HG03520 (cell line): ENCODE measurements at regions not wholly inside any gene's neighbourhood (a gene's known extent, or its start where the extent isn't known, plus 50 kb on each side); places are given as distances from the start of the nearest gene placed in this dataset.
"Not testable (repeated sequence)": the region's sequence is repeated elsewhere in the genome, so short reads cannot be mapped to it uniquely, and the experiment has no call there.

Experiments
- ATAC-seq: cut with Tn5 transposase; IDR thresholded peaks from one replicate; pipeline ENCODE4 v1.9.1; 2021; ENCODE audit warnings: mild to moderate bottlenecking, moderate library complexity; ENCODE audit not compliant: unreplicated experiment

GRCh38 chr13:87736849-87737385, 65.7 kb downstream of the SLITRK5 start:
- no peak for ATAC-seq

GRCh38 chr13:87754097-87754496, 82.9 kb downstream of the SLITRK5 start:
- no peak for ATAC-seq

GRCh38 chr13:87769445-87769844, 98.3 kb downstream of the SLITRK5 start:
- no peak for ATAC-seq

GRCh38 chr13:87777387-87777786, 106.2 kb downstream of the SLITRK5 start:
- no peak for ATAC-seq

GRCh38 chr13:87778128-87778527, 107.0 kb downstream of the SLITRK5 start:
- ATAC-seq = no peak

- no peak for ATAC-seq
These were observed 108.3 kb downstream of the SLITRK5 start for GRCh38 chr13:87779426-87779825.

- ATAC-seq = no peak
These were observed 112.2 kb downstream of the SLITRK5 start for GRCh38 chr13:87783366-87783765.

- ATAC-seq = no peak
These were observed 117.2 kb downstream of the SLITRK5 start for GRCh38 chr13:87788363-87788762.

- no peak for ATAC-seq
These were observed 121.7 kb downstream of the SLITRK5 start for GRCh38 chr13:87792878-87793277.

GRCh38 chr13:87798536-87798935, 127.4 kb downstream of the SLITRK5 start:
- no peak for ATAC-seq

- no peak for ATAC-seq
These were observed 139.2 kb downstream of the SLITRK5 start for GRCh38 chr13:87810391-87810801.

GRCh38 chr13:87810920-87811344, 139.8 kb downstream of the SLITRK5 start:
- ATAC-seq = no peak

GRCh38 chr13:87814403-87814802, 143.2 kb downstream of the SLITRK5 start:
- ATAC-seq = no peak

GRCh38 chr13:87820241-87820640, 149.1 kb downstream of the SLITRK5 start:
- no peak for ATAC-seq

- ATAC-seq = no peak
These were observed 150.3 kb downstream of the SLITRK5 start for GRCh38 chr13:87821512-87821911.

GRCh38 chr13:87826301-87826700, 155.1 kb downstream of the SLITRK5 start:
- ATAC-seq = not testable (repeated sequence)

GRCh38 chr13:87827479-87827878, 156.3 kb downstream of the SLITRK5 start:
- ATAC-seq = no peak

- ATAC-seq = no peak
These were observed 166.4 kb downstream of the SLITRK5 start for GRCh38 chr13:87837522-87837921.

- ATAC-seq = no peak
These were observed 166.8 kb downstream of the SLITRK5 start for GRCh38 chr13:87837946-87838345.

- no peak for ATAC-seq
These were observed 180.2 kb downstream of the SLITRK5 start for GRCh38 chr13:87851410-87851809.

- ATAC-seq = no peak
These were observed 184.4 kb downstream of the SLITRK5 start for GRCh38 chr13:87855553-87855952.

- ATAC-seq = no peak
These were observed 188.1 kb downstream of the SLITRK5 start for GRCh38 chr13:87859261-87859660.

GRCh38 chr13:87867426-87867825, 196.3 kb downstream of the SLITRK5 start:
- ATAC-seq = no peak
